ENCODE measurements at regions not wholly inside any gene's neighbourhood (a gene's known extent, or its start where the extent isn't known, plus 50 kb on each side); places are given as distances from the start of the nearest gene placed in this dataset. TPM values are rescaled to one million over a fixed set of nuclear protein-coding genes. Genes with fewer than 3 reads are reported as not detected.

- no peak overlapping the region for H3K9ac ChIP-seq (ENCODE audit: low read length)
- H4K20me1 ChIP-seq (ENCODE audit: insufficient read depth, low read depth, low read length): no peaks in the 10 kb centered on the region
- H3K4me2 ChIP-seq (ENCODE audit: low read depth, low read length, poor library complexity, severe bottlenecking): no peak overlapping the region
- H3K4me1 ChIP-seq (ENCODE audit: low read length): peaks cover 13% of the 10 kb centered on the region
- no peaks in the 10 kb centered on the region for H3K9me2 ChIP-seq (replicated peaks; ENCODE audit: insufficient read depth, low read length)
- H3K27me3 ChIP-seq (ENCODE audit: low read length): no peaks in the 10 kb centered on the region
- H2AFZ ChIP-seq (ENCODE audit: low read length): no peak overlapping the region
- no peak overlapping the region for H3K4me3 ChIP-seq (ENCODE audit: low read length)
- H3K79me2 ChIP-seq (ENCODE audit: low read length): no peaks in the 10 kb centered on the region
- peak; percentile 91 for DNase-seq
- H3K27ac ChIP-seq (ENCODE audit: low read length): no peak overlapping the region
- no peaks in the 10 kb centered on the region for H3K9me3 ChIP-seq (ENCODE audit: low read length)
- H3K36me3 ChIP-seq (ENCODE audit: insufficient read depth, low read length): no peaks in the 10 kb centered on the region
Measured at GRCh38 chr22:22431271-22432220, 77.0 kb downstream of the ZNF280B start.

- peaks cover 9% of the 10 kb centered on the region for H3K4me1 ChIP-seq (ENCODE audit: low read length)
- no peak overlapping the region for H2AFZ ChIP-seq (ENCODE audit: low read length)
- H3K79me2 ChIP-seq (ENCODE audit: low read length): no peaks in the 10 kb centered on the region
- no peaks in the 10 kb centered on the region for H3K36me3 ChIP-seq (ENCODE audit: insufficient read depth, low read length)
- H3K9ac ChIP-seq (ENCODE audit: low read length): no peak overlapping the region
- no peaks in the 10 kb centered on the region for H4K20me1 ChIP-seq (ENCODE audit: insufficient read depth, low read depth, low read length)
- no peak for DNase-seq
- no peaks in the 10 kb centered on the region for H3K9me2 ChIP-seq (replicated peaks; ENCODE audit: insufficient read depth, low read length)
- no peak overlapping the region for H3K4me2 ChIP-seq (ENCODE audit: low read depth, low read length, poor library complexity, severe bottlenecking)
- H3K27me3 ChIP-seq (ENCODE audit: low read length): no peaks in the 10 kb centered on the region
- no peaks in the 10 kb centered on the region for H3K9me3 ChIP-seq (ENCODE audit: low read length)
- no peak overlapping the region for H3K4me3 ChIP-seq (ENCODE audit: low read length)
- H3K27ac ChIP-seq (ENCODE audit: low read length): no peak overlapping the region
Measured at GRCh38 chr22:22432479-22432878, 76.1 kb downstream of the ZNF280B start.

- H3K4me3 ChIP-seq (ENCODE audit: low read length): no peak overlapping the region
- no peaks in the 10 kb centered on the region for H3K27me3 ChIP-seq (ENCODE audit: low read length)
- H3K9me2 ChIP-seq (replicated peaks; ENCODE audit: insufficient read depth, low read length): no peaks in the 10 kb centered on the region
- no peak overlapping the region for H3K27ac ChIP-seq (ENCODE audit: low read length)
- no peaks in the 10 kb centered on the region for H3K9me3 ChIP-seq (ENCODE audit: low read length)
- peaks cover 9% of the 10 kb centered on the region for H3K4me1 ChIP-seq (ENCODE audit: low read length)
- no peak for DNase-seq
- no peak overlapping the region for H2AFZ ChIP-seq (ENCODE audit: low read length)
- no peak overlapping the region for H3K9ac ChIP-seq (ENCODE audit: low read length)
- H4K20me1 ChIP-seq (ENCODE audit: insufficient read depth, low read depth, low read length): no peaks in the 10 kb centered on the region
- H3K36me3 ChIP-seq (ENCODE audit: insufficient read depth, low read length): no peaks in the 10 kb centered on the region
- H3K79me2 ChIP-seq (ENCODE audit: low read length): no peaks in the 10 kb centered on the region
- no peak overlapping the region for H3K4me2 ChIP-seq (ENCODE audit: low read depth, low read length, poor library complexity, severe bottlenecking)
Measured at GRCh38 chr22:22432937-22433336, 75.6 kb downstream of the ZNF280B start.

- no peaks in the 10 kb centered on the region for H3K27me3 ChIP-seq (ENCODE audit: low read length)
- H3K9me3 ChIP-seq (ENCODE audit: low read length): no peaks in the 10 kb centered on the region
- H3K79me2 ChIP-seq (ENCODE audit: low read length): no peaks in the 10 kb centered on the region
- no peak overlapping the region for H3K4me3 ChIP-seq (ENCODE audit: low read length)
- H3K9me2 ChIP-seq (replicated peaks; ENCODE audit: insufficient read depth, low read length): no peaks in the 10 kb centered on the region
- no peak overlapping the region for H3K9ac ChIP-seq (ENCODE audit: low read length)
- H2AFZ ChIP-seq (ENCODE audit: low read length): no peak overlapping the region
- no peaks in the 10 kb centered on the region for H4K20me1 ChIP-seq (ENCODE audit: insufficient read depth, low read depth, low read length)
- H3K27ac ChIP-seq (ENCODE audit: low read length): no peak overlapping the region
- peaks cover 9% of the 10 kb centered on the region for H3K4me1 ChIP-seq (ENCODE audit: low read length)
- no peaks in the 10 kb centered on the region for H3K36me3 ChIP-seq (ENCODE audit: insufficient read depth, low read length)
- DNase-seq: no peak
- H3K4me2 ChIP-seq (ENCODE audit: low read depth, low read length, poor library complexity, severe bottlenecking): no peak overlapping the region
Measured at GRCh38 chr22:22433770-22434169, 74.8 kb downstream of the ZNF280B start.

Small RNA genes lying in the stretch of these regions (small RNA-seq; reads per million reads assigned to genes)
- gene AC245291.3 (not detected), gene IGLVVII-41-1 (not detected)

Measured in Karpas-422 (cell line).